H9 (cell line): ENCODE measurements at regions not wholly inside any gene's neighbourhood (a gene's known extent, or its start where the extent isn't known, plus 50 kb on each side); places are given as distances from the start of the nearest gene placed in this dataset.

Experiments
- DNase-seq: peaks from one replicate; pipeline ENCODE4 v3.0.0-alpha.2; 2017
- H2AFZ ChIP-seq: one replicate; pipeline ENCODE4 v1.6.1; 2013; ENCODE audit warnings: mild to moderate bottlenecking, low read length, control low read depth, moderate library complexity
- H2AK5ac ChIP-seq: 2 replicates; pipeline ENCODE4 v1.6.1; 2013; ENCODE audit warnings: low read length, control low read depth, mixed read lengths; ENCODE audit not compliant: insufficient read length
- H2BK120ac ChIP-seq: one replicate; pipeline ENCODE4 v1.6.1; 2013; ENCODE audit warnings: low read depth, mild to moderate bottlenecking, low read length, control low read depth, inconsistent platforms; ENCODE audit not compliant: poor library complexity, severe bottlenecking
- H2BK12ac ChIP-seq: 2 replicates; pipeline ENCODE4 v1.6.1; 2013; ENCODE audit warnings: low read length, control low read depth, mixed read lengths, low read depth; ENCODE audit not compliant: insufficient read length
- H2BK15ac ChIP-seq: 2 replicates; pipeline ENCODE4 v1.6.1; 2013; ENCODE audit warnings: low read depth, low read length, control low read depth
- H2BK20ac ChIP-seq: one replicate; pipeline ENCODE4 v1.6.1; 2013; ENCODE audit warnings: low read depth, mild to moderate bottlenecking, low read length, control low read depth, inconsistent platforms; ENCODE audit not compliant: poor library complexity, severe bottlenecking
- H2BK5ac ChIP-seq: 2 replicates; pipeline ENCODE4 v1.6.1; 2013; ENCODE audit warnings: low read length, control low read depth, mixed read lengths; ENCODE audit not compliant: insufficient read length
- H3K14ac ChIP-seq: 2 replicates; pipeline ENCODE4 v1.6.1; 2013; ENCODE audit warnings: low read length, control low read depth; ENCODE audit not compliant: insufficient read depth
- H3K18ac ChIP-seq: 2 replicates; pipeline ENCODE4 v1.6.1; 2013; ENCODE audit warnings: low read depth, mild to moderate bottlenecking, mixed read lengths, low read length, control low read depth; ENCODE audit not compliant: insufficient read length
- H3K23ac ChIP-seq: 2 replicates; pipeline ENCODE4 v1.6.1; 2013; ENCODE audit warnings: low read length, control low read depth, mixed read lengths, low read depth; ENCODE audit not compliant: insufficient read length
- H3K23me2 ChIP-seq: 2 replicates; pipeline ENCODE4 v1.6.1; 2013; ENCODE audit warnings: low read depth, mild to moderate bottlenecking, mixed read lengths, low read length, control low read depth; ENCODE audit not compliant: insufficient read length, poor library complexity, severe bottlenecking
- H3K27ac ChIP-seq: 2 replicates; pipeline ENCODE4 v1.5.1; 2013; ENCODE audit warnings: low read length, control low read depth, mixed read lengths, low read depth; ENCODE audit not compliant: insufficient read length
- H3K27me3 ChIP-seq: 2 replicates; pipeline ENCODE4 v1.6.1; 2013; ENCODE audit warnings: low read length, control low read depth, inconsistent platforms; ENCODE audit not compliant: insufficient read depth
- H3K4ac ChIP-seq: 2 replicates; pipeline ENCODE4 v1.6.1; 2013; ENCODE audit warnings: low read depth, mild to moderate bottlenecking, control low read depth, inconsistent platforms, low read length, moderate library complexity
- H3K4me1 ChIP-seq: 2 replicates; pipeline ENCODE4 v1.6.1; 2013; ENCODE audit warnings: low read length, control low read depth, inconsistent platforms; ENCODE audit not compliant: insufficient read depth
- H3K4me2 ChIP-seq: 2 replicates; pipeline ENCODE4 v1.6.1; 2013; ENCODE audit warnings: low read length, control low read depth, mixed read lengths; ENCODE audit not compliant: insufficient read length, insufficient read depth
- H3K56ac ChIP-seq: 2 replicates; pipeline ENCODE4 v1.6.1; 2013; ENCODE audit warnings: low read depth, mild to moderate bottlenecking, mixed read lengths, low read length, control low read depth; ENCODE audit not compliant: insufficient read length
- H3K79me1 ChIP-seq: 2 replicates; pipeline ENCODE4 v1.6.1; 2013; ENCODE audit warnings: low read depth, mild to moderate bottlenecking, moderate library complexity, low read length, control low read depth, inconsistent platforms; ENCODE audit not compliant: insufficient read depth, poor library complexity, severe bottlenecking
- H3K79me2 ChIP-seq: 2 replicates; pipeline ENCODE4 v1.6.1; 2013; ENCODE audit warnings: low read length, control low read depth, inconsistent platforms; ENCODE audit not compliant: insufficient read depth
- H3K9ac ChIP-seq: 2 replicates; pipeline ENCODE4 v1.6.1; 2013; ENCODE audit warnings: low read length, control low read depth, mixed read lengths; ENCODE audit not compliant: insufficient read length; ENCODE audit errors: extremely low read depth
- H3K9me3 ChIP-seq: one replicate; pipeline ENCODE4 v1.6.1; 2013; ENCODE audit warnings: low read depth, low read length, inconsistent platforms; ENCODE audit not compliant: control insufficient read depth
- H3T11ph ChIP-seq: one replicate; pipeline ENCODE4 v1.6.1; 2013; ENCODE audit warnings: mild to moderate bottlenecking, low read length, control low read depth, inconsistent platforms
- H4K20me1 ChIP-seq: one replicate; pipeline ENCODE4 v1.6.1; 2013; ENCODE audit not compliant: control insufficient read depth, insufficient read length, insufficient read depth
- H4K5ac ChIP-seq: 2 replicates; pipeline ENCODE4 v1.6.1; 2013; ENCODE audit warnings: low read depth, mild to moderate bottlenecking, mixed read lengths, low read length, control low read depth; ENCODE audit not compliant: insufficient read length
- H4K8ac ChIP-seq: replicated peaks from 2 replicates; pipeline ENCODE4 v1.6.1; 2013; ENCODE audit warnings: low read length, control low read depth, mixed read lengths, low read depth; ENCODE audit not compliant: insufficient read length
- H4K91ac ChIP-seq: 2 replicates; pipeline ENCODE4 v1.6.1; 2013; ENCODE audit warnings: low read depth, mild to moderate bottlenecking, moderate library complexity, mixed read lengths, low read length, control low read depth; ENCODE audit not compliant: insufficient read length
- H3K27ac Mint-ChIP-seq, 3 experiments: 2 replicates in 2 of 3; 3 replicates in 1 of 3; pipeline ENCODE4 v1.8.0; 2020 to 2021; ENCODE audit warnings: mixed read lengths in 3 of 3, mild to moderate bottlenecking in 1 of 3, moderate library complexity in 1 of 3
- H3K27me3 Mint-ChIP-seq: 2 replicates; pipeline ENCODE4 v1.8.0; 2021; ENCODE audit warnings: low read depth, mild to moderate bottlenecking, moderate library complexity, mixed read lengths
- H3K36me3 Mint-ChIP-seq, 3 experiments: 2 replicates in 2 of 3; 3 replicates in 1 of 3; pipeline ENCODE4 v1.8.0; 2020 to 2021; ENCODE audit warnings: low read depth in 3 of 3, mixed read lengths in 3 of 3; ENCODE audit not compliant: insufficient read depth in 1 of 3
- H3K4me1 Mint-ChIP-seq, 2 experiments: 2 replicates each; pipeline ENCODE4 v1.8.0; 2020; ENCODE audit warnings: mixed read lengths in 2 of 2
- H3K4me3 Mint-ChIP-seq, 2 experiments: 2 replicates in 1 of 2; 3 replicates in 1 of 2; pipeline ENCODE4 v1.8.0; 2020 to 2021; ENCODE audit warnings: mild to moderate bottlenecking in 2 of 2, mixed read lengths in 2 of 2, moderate library complexity in 1 of 2
- H3K9me3 Mint-ChIP-seq, 2 experiments: 2 replicates in 1 of 2; 3 replicates in 1 of 2; pipeline ENCODE4 v1.8.0; 2020; ENCODE audit warnings: mild to moderate bottlenecking in 2 of 2, mixed read lengths in 2 of 2, moderate library complexity in 1 of 2
- CTCF ChIP-seq: fragments of 200-600 bp; sonication (generic); conservative IDR thresholded peaks from 3 replicates; pipeline ENCODE4 v1.8.0; 2021; ENCODE audit warnings: antibody characterized with exemption, mild to moderate bottlenecking
- WGBS: extraction: QIAGEN DNeasy Blood & Tissue Kit; methylation state at CpG from one replicate; pipeline ENCODE4 v1.1.7; 2013; ENCODE audit warnings: missing lambda C conversion rate, low lambda C conversion rate, mixed read lengths; ENCODE audit not compliant: insufficient read length; ENCODE audit errors: extremely low coverage; 5-methylcytosine and 5-hydroxymethylcytosine counted together

DNA sequence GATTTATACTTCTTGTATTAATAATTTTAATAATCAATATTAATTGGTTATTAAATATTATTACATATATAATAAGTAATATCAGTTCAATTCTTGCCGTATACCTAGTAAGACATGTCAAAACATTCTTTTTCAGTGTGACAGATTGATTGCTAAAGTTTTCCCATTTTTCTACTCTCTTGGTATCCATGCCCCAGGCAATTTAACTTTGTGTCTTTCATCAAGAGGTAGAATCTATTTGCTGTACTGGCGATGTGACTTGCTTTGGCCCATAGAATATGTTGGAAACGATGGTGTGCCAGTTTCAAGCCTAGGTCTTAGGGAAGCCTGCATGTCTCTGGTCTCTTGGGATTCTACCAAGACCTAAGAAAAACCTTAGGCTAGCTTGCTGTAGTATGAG is 436.1 kb upstream of the ADAMTS5 start:
- no peaks in the 10 kb centered on the region for H3K79me2 ChIP-seq
- DNase-seq = no peak
- no peaks in the 10 kb centered on the region for H3K36me3 Mint-ChIP-seq
- no peak overlapping the region for H3K27ac ChIP-seq
- H3K18ac ChIP-seq = no peak overlapping the region
- H3K4me1 Mint-ChIP-seq = peaks cover 4 to 6% of the 10 kb centered on the region in 2 experiments
- H3K9me3 ChIP-seq = no peaks in the 10 kb centered on the region
- no peak overlapping the region for H2BK20ac ChIP-seq
- H3K14ac ChIP-seq = no peak overlapping the region
- WGBS = no CpG with 5 or more reads among the region's 3 CpGs
- no peak overlapping the region for H4K91ac ChIP-seq
- H3K79me1 ChIP-seq = no peaks in the 10 kb centered on the region
- no peak overlapping the region for H2BK15ac ChIP-seq
- no peak overlapping the region for H2AK5ac ChIP-seq
- TF ChIP-seq CTCF = no peak
- H3K4me2 ChIP-seq = no peak overlapping the region
- H3K23ac ChIP-seq = no peak overlapping the region
- no peak overlapping the region for H3K4me3 Mint-ChIP-seq
- no peak overlapping the region for H3K9ac ChIP-seq
- H4K5ac ChIP-seq = no peak overlapping the region
- no peaks in the 10 kb centered on the region for H3K27me3 Mint-ChIP-seq
- H3K9me3 Mint-ChIP-seq = no peaks in the 10 kb centered on the region
- H4K8ac ChIP-seq = no peak overlapping the region
- H3K56ac ChIP-seq = no peak overlapping the region
- H3K4me1 ChIP-seq = 0 out of 2 replicates have a peak, but pooled peaks cover 2% of the 10 kb centered on the region
- no peak overlapping the region for H3K4ac ChIP-seq
- H3T11ph ChIP-seq = no peak overlapping the region
- H2BK5ac ChIP-seq = no peak overlapping the region
- no peak overlapping the region for H2BK12ac ChIP-seq
- H2BK120ac ChIP-seq = no peak overlapping the region
- no peak overlapping the region for H3K27ac Mint-ChIP-seq
- no peaks in the 10 kb centered on the region for H4K20me1 ChIP-seq
- no peak overlapping the region for H2AFZ ChIP-seq
- H3K27me3 ChIP-seq = no peaks in the 10 kb centered on the region
- no peaks in the 10 kb centered on the region for H3K23me2 ChIP-seq
